H1 (cell line): ENCODE measurements at regions not wholly inside any gene's neighbourhood (a gene's known extent, or its start where the extent isn't known, plus 50 kb on each side); places are given as distances from the start of the nearest gene placed in this dataset.

Experiments
- ATF2 ChIP-seq: IDR thresholded peaks from 2 replicates; pipeline ENCODE4 v1.6.1; 2012; ENCODE audit warnings: low read length, inconsistent platforms
- HDAC6 ChIP-seq: IDR thresholded peaks from one replicate; pipeline ENCODE4 v1.7.1; 2012; ENCODE audit warnings: low read depth, mild to moderate bottlenecking, inconsistent platforms, low read length, moderate library complexity
- KDM4A ChIP-seq: IDR thresholded peaks from one replicate; pipeline ENCODE4 v1.7.1; 2012; ENCODE audit warnings: low read depth, mild to moderate bottlenecking, moderate library complexity, low read length, inconsistent platforms; ENCODE audit not compliant: severe bottlenecking
- KDM5A ChIP-seq: fragments of 200-600 bp; IDR thresholded peaks from 2 replicates; pipeline ENCODE4 v1.7.1; 2012; ENCODE audit warnings: mild to moderate bottlenecking, low read length, inconsistent platforms, mixed read lengths

GRCh38 chr2:157106950-157107349 lies 150.6 kb upstream of the GALNT5 start (continued):
- TF ChIP-seq ATF2 = no peak
- TF ChIP-seq HDAC6 = no peak
- no peak for TF ChIP-seq KDM5A
- no peak for TF ChIP-seq KDM4A
